ENCODE measurements at regions not wholly inside any gene's neighbourhood (a gene's known extent, or its start where the extent isn't known, plus 50 kb on each side); places are given as distances from the start of the nearest gene placed in this dataset.

DNA sequence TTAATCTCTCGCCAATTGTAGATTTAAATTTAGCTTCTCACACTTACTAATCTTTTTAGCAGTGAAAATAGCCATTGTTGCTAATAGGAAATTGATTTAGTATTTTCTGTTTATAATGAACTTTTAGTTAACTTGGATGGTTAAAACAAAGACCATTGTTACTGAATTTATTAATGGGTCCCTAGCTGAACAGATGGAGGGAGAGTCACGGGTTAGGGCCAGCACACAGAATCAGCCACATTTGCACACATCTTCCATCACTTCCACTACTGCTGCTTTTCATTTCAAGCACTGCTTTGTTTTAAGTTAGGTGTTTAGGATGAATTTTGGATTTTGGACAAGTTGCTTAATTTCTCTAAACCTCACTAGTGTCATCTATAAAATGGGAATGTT, 125.9 kb upstream of the ADAMTSL1 start:
- TF ChIP-seq CTCF (IDR thresholded peaks at IDR 0.05) (no peak), POLR2A (IDR thresholded peaks at IDR 0.05; ENCODE audit: low read length) (no peak), RAD21 (conservative IDR thresholded peaks at IDR 0.05 in 1 of 2, IDR thresholded peaks at IDR 0.05 in 1 of 2) (no peak), EP300 (IDR thresholded peaks at IDR 0.05) (no peak), RNF2 (IDR thresholded peaks at IDR 0.05; ENCODE audit: borderline replicate concordance, low read depth) (no peak), NPAS2 (CRISPR knock-in tag; IDR thresholded peaks at IDR 0.05; ENCODE audit: borderline replicate concordance) (no peak), SREBF2 (IDR thresholded peaks at IDR 0.05) (no peak), BHLHE40 (IDR thresholded peaks at IDR 0.05; ENCODE audit: low read depth, low read length) (no peak), JUN (IDR thresholded peaks at IDR 0.05) (no peak), MAZ (IDR thresholded peaks at IDR 0.05; ENCODE audit: borderline replicate concordance, low read depth, low read length) (no peak)

Data from A549 (cell line).